K562 (cell line): ENCODE measurements at regions not wholly inside any gene's neighbourhood (a gene's known extent, or its start where the extent isn't known, plus 50 kb on each side); places are given as distances from the start of the nearest gene placed in this dataset.
A peak's percentile ranks its signal among the peaks of the same experiment; 100 is the strongest.

Experiments
- ATAC-seq: fragments of 200-7000 bp; cut with Tn5 transposase; 3 replicates; pipeline ENCODE4 v1.9.1; 2020; ENCODE audit warnings: moderate library complexity
- BruUV-seq: library from RNA; stranded (reverse); fragments of 400-500 nt; replicated peaks from 2 replicates; lab custom pipeline; 2021; lab: Mats Ljungman, UMichigan
- CTCF ChIA-PET: fragments of 300-600 bp; formaldehyde crosslinking; extraction: SDS; loops from one replicate; lab custom pipeline; 2021; ENCODE audit warnings: low intra/inter-chr PET ratio; lab: Yijun Ruan, JAX
- POLR2A ChIA-PET: fragments of 300-600, 350-650 bp; sonication (Branson Sonifier 250); formaldehyde crosslinking; extraction: SDS; loops from one replicate; lab custom pipeline; 2021; ENCODE audit warnings: antibody characterized with exemption, inconsistent platforms; lab: Yijun Ruan, JAX
- DNase-seq, 4 experiments: peaks; one replicate each; pipeline versions ENCODE4 v3.0.0 to v3.0.0-alpha.2; 2011 to 2018; ENCODE audit warnings: low spot score in 3 of 4, mixed read lengths in 3 of 4; ENCODE audit errors: extremely low read depth in 1 of 4
- FAIRE-seq: peaks from 2 replicates; lab custom pipeline; 2011; peaks lifted over from hg19 to GRCh38; lab: Jason Lieb, UNC
- H2AFZ ChIP-seq: 2 replicates; pipeline ENCODE4 v1.6.0; 2011; ENCODE audit warnings: low read depth, low read length, control low read depth, inconsistent platforms
- H3K27ac ChIP-seq: fragments of 200-600 bp; 3 replicates; pipeline ENCODE4 v1.8.0; 2011; ENCODE audit warnings: low read depth, mild to moderate bottlenecking, control low read depth, inconsistent platforms, low read length, moderate library complexity, mixed read lengths; ENCODE audit errors: extremely low read depth
- H3K27me3 ChIP-seq, 2 experiments: fragments of 300-600 bp in 1 of 2; 2 replicates in 1 of 2; 3 replicates in 1 of 2; pipeline versions ENCODE4 v1.6.0 to v1.8.0; 2011; ENCODE audit warnings: inconsistent platforms in 2 of 2, low read length in 2 of 2, mild to moderate bottlenecking in 1 of 2, mixed read lengths in 1 of 2, moderate library complexity in 1 of 2; ENCODE audit not compliant: control insufficient read depth in 2 of 2, insufficient read depth in 2 of 2
- H3K36me3 ChIP-seq: fragments of 300-600 bp; 3 replicates; pipeline ENCODE4 v1.8.0; 2011; ENCODE audit warnings: mild to moderate bottlenecking, low read length, inconsistent platforms; ENCODE audit not compliant: control insufficient read depth, insufficient read depth
- H3K4me1 ChIP-seq, 2 experiments: fragments of 200-600 bp in 1 of 2; replicated peaks in 1 of 2; 2 replicates in 1 of 2; 3 replicates in 1 of 2; pipeline versions ENCODE4 v1.5.1 to v1.8.0; 2011; ENCODE audit warnings: inconsistent platforms in 2 of 2, low read length in 2 of 2, mild to moderate bottlenecking in 1 of 2, mixed read lengths in 1 of 2, moderate library complexity in 1 of 2; ENCODE audit not compliant: control insufficient read depth in 2 of 2, insufficient read depth in 2 of 2
- H3K4me2 ChIP-seq: 2 replicates; pipeline ENCODE4 v1.6.1; 2011; ENCODE audit warnings: low read length, control low read depth, inconsistent platforms, mixed read lengths; ENCODE audit not compliant: insufficient read depth
- H3K4me3 ChIP-seq: fragments of 200-600 bp; sonication (generic), shearing (Covaris generic); 2 replicates; pipeline ENCODE4 v1.5.1; 2016; ENCODE audit warnings: control low read depth, inconsistent platforms
- H3K79me2 ChIP-seq: fragments of 200-600 bp; 3 replicates; pipeline ENCODE4 v1.8.0; 2011; ENCODE audit warnings: low read length, inconsistent platforms; ENCODE audit not compliant: control insufficient read depth, insufficient read depth
- H3K9ac ChIP-seq, 2 experiments: 2 replicates each; pipeline versions ENCODE4 v1.6.0 to v1.6.1; 2011; ENCODE audit warnings: low read depth in 2 of 2, low read length in 2 of 2, control low read depth in 1 of 2, inconsistent platforms in 1 of 2, mild to moderate bottlenecking in 1 of 2, mixed read lengths in 1 of 2; ENCODE audit not compliant: insufficient read depth in 1 of 2
- H3K9me1 ChIP-seq: one replicate; pipeline ENCODE4 v1.6.0; 2011; ENCODE audit warnings: inconsistent platforms, mild to moderate bottlenecking, low read length, moderate library complexity; ENCODE audit not compliant: control insufficient read depth, insufficient read depth
- H3K9me3 ChIP-seq: replicated peaks from 2 replicates; pipeline ENCODE4 v1.5.1; 2011; ENCODE audit warnings: low read depth, low read length, inconsistent platforms; ENCODE audit not compliant: control insufficient read depth, insufficient read depth
- H4K20me1 ChIP-seq: replicated peaks from 2 replicates; pipeline ENCODE4 v1.6.1; 2011; ENCODE audit warnings: low read length, inconsistent platforms, mixed read lengths; ENCODE audit not compliant: control insufficient read depth, insufficient read depth
- CEBPZ ChIP-seq: fragments of 150-350 bp; IDR thresholded peaks from 2 replicates; pipeline ENCODE4 v1.6.1; 2014; ENCODE audit warnings: low read depth, mild to moderate bottlenecking, low read length, borderline replicate concordance
- CHD1 ChIP-seq: fragments of 200-600 bp; sonication (generic); IDR thresholded peaks from one replicate; pipeline ENCODE4 v1.6.1; 2012; ENCODE audit warnings: mild to moderate bottlenecking, moderate library complexity, low read length, inconsistent platforms
- MEIS2 ChIP-seq: fragments of 450-650 bp; IDR thresholded peaks from 2 replicates; pipeline ENCODE4 v1.6.1; 2014; ENCODE audit warnings: mild to moderate bottlenecking; ENCODE audit not compliant: partially characterized antibody
- PKNOX1 ChIP-seq: fragments of 450-650 bp; IDR thresholded peaks from 2 replicates; pipeline ENCODE4 v1.6.1; 2016
- SAFB2 ChIP-seq: fragments of 200-400 bp; formaldehyde crosslinking; IDR thresholded peaks from 2 replicates; pipeline ENCODE4 v1.6.1; 2018; ENCODE audit warnings: borderline replicate concordance, low read length, low read depth, moderate library complexity; ENCODE audit not compliant: severe bottlenecking
- SP2 ChIP-seq: IDR thresholded peaks from 2 replicates; pipeline ENCODE4 v1.6.1; 2011; ENCODE audit warnings: mild to moderate bottlenecking, low read depth, low read length, moderate library complexity; ENCODE audit not compliant: poor library complexity, severe bottlenecking; ENCODE audit errors: extremely low read depth
- WGBS: fragments of 100-300 bp; shearing (Covaris generic); methylation state at CpG from one replicate; pipeline ENCODE4 v1.1.6; 2016; ENCODE audit warnings: low coverage, mixed read lengths; ENCODE audit not compliant: insufficient coverage; ENCODE audit errors: missing lambda C conversion rate; 5-methylcytosine and 5-hydroxymethylcytosine counted together
- in situ Hi-C: fragments of 300-500 bp; cut with MboI; formaldehyde crosslinking; loops from 4 replicates; pipeline ENCODE4 v1.15.0; 2018; ENCODE audit warnings: inconsistent platforms, mixed read lengths
- intact Hi-C: fragments of 100-400 bp; cut with micrococcal nuclease; formaldehyde crosslinking; loops from 2 replicates; pipeline ENCODE4 v1.14.2; 2022

GRCh38 chr3:194769020-194769643 lies 83.4 kb downstream of the FAM43A start:
- Histone ChIP-seq H3K4me2 (peak overlapping the region; percentile 52), H4K20me1 (0 out of 2 replicates have a peak, but pooled peaks cover 5% of the 10 kb centered on the region), H3K79me2 (no peaks in the 10 kb centered on the region), H3K27me3 (peaks cover 9 to 43% of the 10 kb centered on the region in 2 experiments; a peak in 4 of 5 replicates), H3K4me1 (peaks cover 4 to 8% of the 10 kb centered on the region in 2 experiments; a peak in 2 of 5 replicates), H3K4me3 (no peak overlapping the region), H3K27ac (no peak overlapping the region), H3K9me1 (no peaks in the 10 kb centered on the region), H2AFZ (peak overlapping the region; percentile 60), H3K36me3 (no peaks in the 10 kb centered on the region), H3K9me3 (no peaks in the 10 kb centered on the region), H3K9ac (no peak overlapping the region)
- DNase-seq, result peak; percentile 83 to 89 (median 86)
- POLR2A ChIA-PET, result interaction anchor here (0.7 to 1.3 kb wide), 3 partner anchors 11 to 13 kb away, joined by 3 to 8 read pairs (median 3); no protein-coding TSS in a partner anchor
- WGBS, result 21% methylated on average over 15 of the region's 16 CpGs
- ATAC-seq, result peak; percentile 100
- FAIRE-seq, result peak; percentile 93
- intact Hi-C loops (no loop called here), in situ Hi-C loops (no loop called here)
- no TSS peak for BruUV-seq
- CTCF ChIA-PET, result no interaction called here
- TF ChIP-seq MEIS2, result peak; percentile 94
- TF ChIP-seq CEBPZ, result peak; percentile 76; the same call in 1 of the 2 replicates
- TF ChIP-seq SP2, result peak; percentile 50
- no peak for TF ChIP-seq SAFB2
- TF ChIP-seq PKNOX1, result peak; percentile 98
- no peak for TF ChIP-seq CHD1
